Left cardiac atrium (tissue), 4 donors: ENCODE measurements at regions not wholly inside any gene's neighbourhood (a gene's known extent, or its start where the extent isn't known, plus 50 kb on each side); places are given as distances from the start of the nearest gene placed in this dataset.
"Not testable (repeated sequence)": the region's sequence is repeated elsewhere in the genome, so short reads cannot be mapped to it uniquely, and the experiment has no call there.

Experiments used
- ATAC-seq, 2 donors: fragments of 200-7000 bp; cut with Tn5 transposase; one replicate each; pipeline ENCODE4 v1.9.1; 2020; ENCODE audit warnings: mild to moderate bottlenecking in 2 of 2, moderate library complexity in 2 of 2
- DNase-seq: peaks from one replicate; pipeline ENCODE4 v3.0.0-alpha.2; 2020
- intact Hi-C, 2 donors: fragments of 100-400 bp; cut with DNase I; formaldehyde crosslinking; loops; one replicate each; pipeline versions ENCODE4 v1.14.1 to v1.15.1; 2022 to 2023
- donor health status: DM: no; HTN: yes; CAD: no.
- donor health status: DM: no; HTN: yes; CAD: no; lungs with severe emphysema.
- donor health status: DM: yes; HTN: yes; CAD: no.
- donor health status: Dilated cardiomyopathy.

GRCh38 chr4:151595629-151596028 is 165.2 kb downstream of the GATB start:
- ATAC-seq, DNase-seq, intact Hi-C loops: not testable (repeated sequence)

GRCh38 chr4:151597691-151598090 is 163.1 kb downstream of the GATB start:
- intact Hi-C loops, ATAC-seq, DNase-seq: not testable (repeated sequence)

- intact Hi-C loops, result no loop called here
- no peak for DNase-seq
- ATAC-seq, result no peak
Observed at GRCh38 chr4:151599863-151600262, 160.9 kb downstream of the GATB start.

GRCh38 chr4:151600432-151600831 is 160.4 kb downstream of the GATB start:
- intact Hi-C loops, result no loop called here

GRCh38 chr4:151603377-151603776 is 157.4 kb downstream of the GATB start:
- intact Hi-C loops, result no loop called here
- no peak for ATAC-seq

More at GRCh38 chr4:151600432-151600831, 160.4 kb downstream of the GATB start:
- ATAC-seq (no peak), DNase-seq (no peak)

GRCh38 chr4:151604238-151604637 is 156.6 kb downstream of the GATB start:
- DNase-seq (no peak), ATAC-seq (no peak)
- intact Hi-C loops, result no loop called here

More at GRCh38 chr4:151603377-151603776, 157.4 kb downstream of the GATB start:
- DNase-seq, result no peak

GRCh38 chr4:151605215-151605614 is 155.6 kb downstream of the GATB start:
- ATAC-seq (no peak), DNase-seq (no peak)

GRCh38 chr4:151606061-151606460 is 154.7 kb downstream of the GATB start:
- intact Hi-C loops, result no loop called here
- no peak for DNase-seq
- ATAC-seq, result peak; percentile 57 to 65

More at GRCh38 chr4:151605215-151605614, 155.6 kb downstream of the GATB start:
- intact Hi-C loops, result no loop called here

- intact Hi-C loops, result no loop called here
- DNase-seq (no peak), ATAC-seq (no peak)
Observed at GRCh38 chr4:151610229-151610628, 150.6 kb downstream of the GATB start.

GRCh38 chr4:151611960-151612359 is 148.8 kb downstream of the GATB start:
- DNase-seq (no peak), ATAC-seq (no peak)
- intact Hi-C loops, result no loop called here

GRCh38 chr4:151613290-151613689 is 147.5 kb downstream of the GATB start:
- ATAC-seq, result no peak
- intact Hi-C loops, result no loop called here
- DNase-seq, result no peak

- DNase-seq (no peak), ATAC-seq (no peak)
- intact Hi-C loops, result no loop called here
Observed at GRCh38 chr4:151614561-151614960, 146.2 kb downstream of the GATB start.

GRCh38 chr4:151618858-151619257 is 141.9 kb downstream of the GATB start:
- DNase-seq (no peak), ATAC-seq (no peak)
- intact Hi-C loops, result no loop called here

- intact Hi-C loops, result no loop called here
- ATAC-seq (no peak), DNase-seq (no peak)
Observed at GRCh38 chr4:151620066-151620465, 140.7 kb downstream of the GATB start.
